GM23338 (cell line): ENCODE measurements at regions not wholly inside any gene's neighbourhood (a gene's known extent, or its start where the extent isn't known, plus 50 kb on each side); places are given as distances from the start of the nearest gene placed in this dataset.

Source experiments
- ATAC-seq: fragments of 200-7000 bp; cut with Tn5 transposase; 3 replicates; pipeline ENCODE4 v1.9.1; 2020
- DNase-seq: peaks from one replicate; pipeline ENCODE4 v3.0.0-alpha.2; 2015; ENCODE audit warnings: low spot score
- H2AFZ ChIP-seq: fragments of 200-600 bp; sonication (generic); 2 replicates; pipeline ENCODE4 v1.8.0; 2016; ENCODE audit warnings: antibody characterized with exemption, mild to moderate bottlenecking, moderate library complexity
- H3F3A ChIP-seq: fragments of 200-600 bp; sonication (generic); replicated peaks from 2 replicates; pipeline ENCODE4 v1.8.0; 2017; ENCODE audit warnings: antibody characterized with exemption, mixed run types, low read depth
- H3K27ac ChIP-seq: fragments of 200-600 bp; sonication (generic); 2 replicates; pipeline ENCODE4 v1.6.1; 2016; ENCODE audit warnings: low read depth
- H3K27me3 ChIP-seq: fragments of 200-600 bp; sonication (generic); 2 replicates; pipeline ENCODE4 v1.8.0; 2016; ENCODE audit warnings: mild to moderate bottlenecking, mixed run types, moderate library complexity; ENCODE audit not compliant: insufficient read depth
- H3K36me3 ChIP-seq: fragments of 200-600 bp; sonication (generic); 2 replicates; pipeline ENCODE4 v1.8.0; 2016; ENCODE audit warnings: mild to moderate bottlenecking; ENCODE audit not compliant: insufficient read depth
- H3K4me1 ChIP-seq: fragments of 200-600 bp; sonication (generic); 2 replicates; pipeline ENCODE4 v1.8.0; 2016; ENCODE audit warnings: mild to moderate bottlenecking, moderate library complexity; ENCODE audit not compliant: insufficient read depth
- H3K4me2 ChIP-seq: fragments of 200-600 bp; sonication (generic); 2 replicates; pipeline ENCODE4 v1.7.1; 2017; ENCODE audit warnings: mixed run types
- H3K4me3 ChIP-seq: fragments of 200-600 bp; sonication (generic); 2 replicates; pipeline ENCODE4 v1.6.1; 2016; ENCODE audit warnings: mixed run types
- H3K79me2 ChIP-seq: fragments of 200-600 bp; sonication (generic); replicated peaks from 2 replicates; pipeline ENCODE4 v1.8.0; 2017; ENCODE audit warnings: mild to moderate bottlenecking; ENCODE audit not compliant: insufficient read depth
- H3K9me2 ChIP-seq: fragments of 200-600 bp; sonication (generic); 2 replicates; pipeline ENCODE4 v1.8.0; 2017; ENCODE audit not compliant: insufficient read depth
- H4K20me1 ChIP-seq: fragments of 200-600 bp; sonication (generic); replicated peaks from 2 replicates; pipeline ENCODE4 v1.8.0; 2017; ENCODE audit warnings: mild to moderate bottlenecking; ENCODE audit not compliant: insufficient read depth
- H3K27ac Mint-ChIP-seq: 2 replicates; pipeline ENCODE4 v1.8.0; 2020; ENCODE audit warnings: inconsistent platforms, mild to moderate bottlenecking, moderate library complexity, mixed read lengths
- H3K27me3 Mint-ChIP-seq: 3 replicates; pipeline ENCODE4 v1.8.0; 2022; ENCODE audit warnings: low read depth, mild to moderate bottlenecking, moderate library complexity, mixed read lengths, inconsistent platforms; ENCODE audit not compliant: insufficient read depth, poor library complexity
- H3K36me3 Mint-ChIP-seq: 3 replicates; pipeline ENCODE4 v1.8.0; 2021; ENCODE audit warnings: low read depth, mild to moderate bottlenecking, inconsistent platforms, moderate library complexity, mixed read lengths
- H3K4me1 Mint-ChIP-seq: 3 replicates; pipeline ENCODE4 v1.8.0; 2020; ENCODE audit warnings: mild to moderate bottlenecking, inconsistent platforms, mixed read lengths
- H3K4me3 Mint-ChIP-seq: 3 replicates; pipeline ENCODE4 v1.8.0; 2021; ENCODE audit warnings: moderate library complexity, mild to moderate bottlenecking, inconsistent platforms, mixed read lengths
- H3K9me3 Mint-ChIP-seq: 3 replicates; pipeline ENCODE4 v1.8.0; 2020; ENCODE audit warnings: moderate library complexity, mild to moderate bottlenecking, inconsistent platforms, mixed read lengths
- CREB1 ChIP-seq: fragments of 250-450 bp; sonication (Bioruptor Pico); IDR thresholded peaks from 2 replicates; pipeline ENCODE4 v1.5.0; 2020; ENCODE audit warnings: low read depth, mild to moderate bottlenecking, moderate library complexity
- EZH2 ChIP-seq: fragments of 200-600 bp; sonication (generic); IDR thresholded peaks from one replicate; pipeline ENCODE4 v1.8.0; 2017; ENCODE audit warnings: antibody characterized with exemption, mild to moderate bottlenecking, low read depth; ENCODE audit not compliant: unreplicated experiment
- JUNB ChIP-seq: IDR thresholded peaks from one replicate; pipeline ENCODE4 v1.6.1; 2016; ENCODE audit warnings: antibody characterized with exemption; ENCODE audit not compliant: unreplicated experiment
- NANOG ChIP-seq: IDR thresholded peaks from 2 replicates; pipeline ENCODE4 v1.6.1; 2016; ENCODE audit warnings: antibody characterized with exemption, borderline replicate concordance
- REST ChIP-seq: IDR thresholded peaks from one replicate; pipeline ENCODE4 v1.6.1; 2018; ENCODE audit warnings: antibody characterized with exemption; ENCODE audit not compliant: unreplicated experiment
- ZNF114 ChIP-seq: fragments of 250-450 bp; sonication (Bioruptor Pico); IDR thresholded peaks from 2 replicates; pipeline ENCODE4 v1.5.0; 2020; ENCODE audit warnings: mild to moderate bottlenecking, moderate library complexity
- ZNF462 ChIP-seq: fragments of 250-450 bp; sonication (Bioruptor Pico); IDR thresholded peaks from 2 replicates; pipeline ENCODE4 v1.5.0; 2020; ENCODE audit warnings: mild to moderate bottlenecking, moderate library complexity
- TF ChIP-seq, protein P1 (sequence below), 2 experiments: fragments of 200-600 bp in 1 of 2; sonication (generic) in 1 of 2; conservative IDR thresholded peaks; 2 replicates each; pipeline versions ENCODE4 v1.5.1 to v1.6.1; 2016 to 2017; ENCODE audit warnings: antibody characterized with exemption in 2 of 2, low read depth in 2 of 2, mild to moderate bottlenecking in 2 of 2, moderate library complexity in 1 of 2

DNA sequence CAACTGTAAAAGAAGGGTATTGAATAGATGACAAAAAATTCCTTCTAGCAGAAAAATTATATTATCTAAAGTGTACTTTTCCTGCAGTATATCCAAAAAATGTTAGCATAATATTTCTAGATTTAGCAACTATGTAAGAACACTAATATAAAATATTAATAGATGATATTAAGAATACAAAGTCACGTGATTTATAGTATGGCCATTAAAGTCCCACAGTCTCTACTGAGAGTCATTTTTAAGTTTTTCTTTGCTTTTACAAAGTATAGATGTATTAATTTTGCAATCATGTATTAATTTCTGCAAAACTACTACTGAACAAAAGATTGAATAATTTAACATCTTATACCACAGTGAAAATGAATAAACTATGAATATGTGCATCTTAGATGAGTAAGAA lies 94.9 kb downstream of the ZWINT start (continued):
- TF ChIP-seq REST, result no peak
- TF ChIP-seq EZH2, result no peak
- TF ChIP-seq JUNB, result no peak

GRCh38 chr10:56258991-56259390 lies 102.1 kb downstream of the ZWINT start:
- ATAC-seq, result no peak
- Mint-ChIP-seq H3K4me1 (no peaks in the 10 kb centered on the region), H3K27ac (no peak overlapping the region), H3K27me3 (peaks cover 2% of the 10 kb centered on the region), H3K9me3 (no peaks in the 10 kb centered on the region; the same call in 2 of the 3 replicates), H3K4me3 (no peak overlapping the region), H3K36me3 (no peaks in the 10 kb centered on the region)
- no peak overlapping the region for H3K4me2 ChIP-seq
- H3K27ac ChIP-seq, result no peak overlapping the region
- H2AFZ ChIP-seq, result no peak overlapping the region
- H3K4me3 ChIP-seq, result no peak overlapping the region
- H3K27me3 ChIP-seq, result no peaks in the 10 kb centered on the region
- no peaks in the 10 kb centered on the region for H3K36me3 ChIP-seq
- peaks cover 6% of the 10 kb centered on the region for H3K9me2 ChIP-seq
- H3K79me2 ChIP-seq, result no peaks in the 10 kb centered on the region
- H3F3A ChIP-seq, result no peaks in the 10 kb centered on the region
- no peaks in the 10 kb centered on the region for H4K20me1 ChIP-seq
- peaks cover 5% of the 10 kb centered on the region; the same call in 1 of the 2 replicates for H3K4me1 ChIP-seq
- DNase-seq, result no peak
- no peak for TF ChIP-seq EZH2
- TF ChIP-seq ZNF114 (CRISPR knock-in tag), result no peak
- TF ChIP-seq CREB1, result no peak
- TF ChIP-seq, protein P1, sequence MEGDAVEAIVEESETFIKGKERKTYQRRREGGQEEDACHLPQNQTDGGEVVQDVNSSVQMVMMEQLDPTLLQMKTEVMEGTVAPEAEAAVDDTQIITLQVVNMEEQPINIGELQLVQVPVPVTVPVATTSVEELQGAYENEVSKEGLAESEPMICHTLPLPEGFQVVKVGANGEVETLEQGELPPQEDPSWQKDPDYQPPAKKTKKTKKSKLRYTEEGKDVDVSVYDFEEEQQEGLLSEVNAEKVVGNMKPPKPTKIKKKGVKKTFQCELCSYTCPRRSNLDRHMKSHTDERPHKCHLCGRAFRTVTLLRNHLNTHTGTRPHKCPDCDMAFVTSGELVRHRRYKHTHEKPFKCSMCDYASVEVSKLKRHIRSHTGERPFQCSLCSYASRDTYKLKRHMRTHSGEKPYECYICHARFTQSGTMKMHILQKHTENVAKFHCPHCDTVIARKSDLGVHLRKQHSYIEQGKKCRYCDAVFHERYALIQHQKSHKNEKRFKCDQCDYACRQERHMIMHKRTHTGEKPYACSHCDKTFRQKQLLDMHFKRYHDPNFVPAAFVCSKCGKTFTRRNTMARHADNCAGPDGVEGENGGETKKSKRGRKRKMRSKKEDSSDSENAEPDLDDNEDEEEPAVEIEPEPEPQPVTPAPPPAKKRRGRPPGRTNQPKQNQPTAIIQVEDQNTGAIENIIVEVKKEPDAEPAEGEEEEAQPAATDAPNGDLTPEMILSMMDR (conservative IDR thresholded peaks at IDR 0.05; ENCODE audit: low read depth in 2 of 2), result no peak
- TF ChIP-seq REST, result no peak
- TF ChIP-seq JUNB, result no peak
- no peak for TF ChIP-seq NANOG
- TF ChIP-seq ZNF462 (CRISPR knock-in tag), result no peak
